BE2C (cell line): ENCODE measurements at regions not wholly inside any gene's neighbourhood (a gene's known extent, or its start where the extent isn't known, plus 50 kb on each side); places are given as distances from the start of the nearest gene placed in this dataset.

Source experiments
- DNase-seq: peaks from one replicate; pipeline ENCODE4 v3.0.0-alpha.2; 2020
- H3K27me3 ChIP-seq: fragments of 250-450 bp; sonication (Bioruptor Pico); 2 replicates; pipeline ENCODE4 v1.5.1; 2020; ENCODE audit warnings: mild to moderate bottlenecking
- H3K36me3 ChIP-seq: fragments of 250-450 bp; sonication (Bioruptor Pico); 2 replicates; pipeline ENCODE4 v1.5.1; 2020; ENCODE audit warnings: mild to moderate bottlenecking
- H3K4me1 ChIP-seq: fragments of 250-450 bp; sonication (Bioruptor Pico); 2 replicates; pipeline ENCODE4 v1.5.1; 2020
- H3K4me3 ChIP-seq: 2 replicates; pipeline ENCODE4 v1.5.1; 2011; ENCODE audit warnings: low read depth, low read length
- H3K9me3 ChIP-seq: fragments of 250-450 bp; sonication (Bioruptor Pico); 2 replicates; pipeline ENCODE4 v1.5.1; 2020
- CTCF ChIP-seq: IDR thresholded peaks from 2 replicates; pipeline ENCODE4 v1.5.1; 2012; ENCODE audit warnings: mild to moderate bottlenecking, low read depth, low read length

DNA sequence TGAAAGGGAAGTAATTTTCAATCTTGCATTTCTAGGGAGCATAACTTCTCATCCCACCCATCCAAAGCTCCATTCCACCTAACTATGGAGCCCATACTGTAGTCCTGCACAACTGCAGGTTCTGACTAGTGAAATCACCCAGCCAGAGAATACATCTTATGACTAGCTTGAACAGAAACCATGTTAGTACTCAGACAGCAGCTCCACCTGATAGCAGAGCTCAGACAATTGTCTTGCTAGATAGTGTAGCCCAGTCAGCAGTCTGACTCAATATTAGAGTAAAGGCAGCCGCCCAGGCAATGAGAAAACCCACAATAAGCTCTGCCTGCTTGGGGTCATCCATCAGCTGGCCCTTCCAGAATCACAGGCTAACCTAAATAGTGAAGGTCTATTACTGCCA lies 544.7 kb upstream of the GBE1 start:
- H3K27me3 ChIP-seq: no peaks in the 10 kb centered on the region
- H3K4me3 ChIP-seq: no peak overlapping the region
- no peak for TF ChIP-seq CTCF
- H3K4me1 ChIP-seq: no peaks in the 10 kb centered on the region
- no peak for DNase-seq
- no peaks in the 10 kb centered on the region for H3K9me3 ChIP-seq
- no peaks in the 10 kb centered on the region for H3K36me3 ChIP-seq

GRCh38 chr3:82294609-82295008 lies 533.2 kb upstream of the GBE1 start:
- Histone ChIP-seq H3K36me3 (no peaks in the 10 kb centered on the region), H3K4me1 (no peaks in the 10 kb centered on the region), H3K9me3 (no peaks in the 10 kb centered on the region), H3K27me3 (no peaks in the 10 kb centered on the region), H3K4me3 (no peak overlapping the region)
- no peak for TF ChIP-seq CTCF
- no peak for DNase-seq

GRCh38 chr3:82293867-82294266 lies 532.4 kb upstream of the GBE1 start:
- Histone ChIP-seq H3K9me3 (no peaks in the 10 kb centered on the region), H3K27me3 (no peaks in the 10 kb centered on the region), H3K4me1 (no peaks in the 10 kb centered on the region), H3K36me3 (no peaks in the 10 kb centered on the region), H3K4me3 (no peak overlapping the region)
- no peak for TF ChIP-seq CTCF
- DNase-seq: no peak

GRCh38 chr3:82293435-82293834 lies 532.0 kb upstream of the GBE1 start:
- Histone ChIP-seq H3K27me3 (no peaks in the 10 kb centered on the region), H3K36me3 (no peaks in the 10 kb centered on the region), H3K4me3 (no peak overlapping the region), H3K4me1 (no peaks in the 10 kb centered on the region), H3K9me3 (no peaks in the 10 kb centered on the region)
- no peak for DNase-seq
- no peak for TF ChIP-seq CTCF

GRCh38 chr3:82287562-82287961 lies 526.1 kb upstream of the GBE1 start:
- Histone ChIP-seq H3K27me3 (no peaks in the 10 kb centered on the region), H3K4me3 (no peak overlapping the region)
- no peak for TF ChIP-seq CTCF

DNA sequence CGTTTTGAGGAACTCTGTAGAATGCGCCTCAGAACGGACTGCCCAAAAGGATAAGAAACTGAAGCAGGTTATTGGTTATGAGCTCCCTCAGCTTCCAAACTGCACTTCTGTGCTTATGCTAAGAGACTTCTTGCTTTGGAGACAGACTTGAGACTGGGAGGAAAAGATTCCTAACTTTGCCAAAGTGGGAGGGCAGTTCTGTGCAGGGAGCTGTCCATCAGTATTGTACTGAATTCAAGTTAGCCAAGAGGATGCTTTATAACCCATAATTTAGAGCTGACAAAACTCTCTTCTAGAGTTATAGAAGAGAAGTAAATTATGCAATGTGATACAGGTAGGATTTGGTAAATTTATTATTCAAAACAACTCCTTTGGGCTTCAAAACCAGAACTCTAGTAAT lies 519.8 kb upstream of the GBE1 start:
- Histone ChIP-seq H3K36me3 (no peaks in the 10 kb centered on the region), H3K9me3 (no peaks in the 10 kb centered on the region), H3K27me3 (no peaks in the 10 kb centered on the region), H3K4me1 (no peaks in the 10 kb centered on the region; the same call in 1 of the 2 replicates), H3K4me3 (no peak overlapping the region)
- DNase-seq: no peak
- no peak for TF ChIP-seq CTCF

More at GRCh38 chr3:82287562-82287961, 526.1 kb upstream of the GBE1 start:
- Histone ChIP-seq H3K4me1 (no peaks in the 10 kb centered on the region; the same call in 1 of the 2 replicates), H3K9me3 (no peaks in the 10 kb centered on the region), H3K36me3 (no peaks in the 10 kb centered on the region)
- no peak for DNase-seq
